ENCODE measurements at regions not wholly inside any gene's neighbourhood (a gene's known extent, or its start where the extent isn't known, plus 50 kb on each side); places are given as distances from the start of the nearest gene placed in this dataset.

GRCh38 chr13:60788156-60788829, 391.3 kb downstream of the TDRD3 start:
- Histone ChIP-seq H3K9me3 (ENCODE audit: control insufficient read depth, insufficient read depth, low read length) (no peaks in the 10 kb centered on the region), H3K27ac (ENCODE audit: low read length) (no peak overlapping the region), H3K4me3 (ENCODE audit: low read length) (no peak overlapping the region), H3K4me1 (ENCODE audit: control insufficient read depth, insufficient read depth, low read length) (no peaks in the 10 kb centered on the region), H3K36me3 (ENCODE audit: control insufficient read depth, insufficient read depth, low read length) (no peaks in the 10 kb centered on the region), H3K27me3 (ENCODE audit: control insufficient read depth, insufficient read depth, low read length) (no peaks in the 10 kb centered on the region)
- WGBS (ENCODE audit: insufficient coverage), result 83% methylated on average over 3 of the region's 3 CpGs
- Mint-ChIP-seq H3K4me1 (no peaks in the 10 kb centered on the region), H3K27ac (no peak overlapping the region), H3K9me3 (peaks cover 8 to 10% of the 10 kb centered on the region in 2 donors), H3K36me3 (no peaks in the 10 kb centered on the region), H3K27me3 (ENCODE audit: low read depth in 2 of 2) (no peaks in the 10 kb centered on the region), H3K4me3 (no peak overlapping the region)
- ATAC-seq (no peak), DNase-seq (no peak)
- no peak for TF ChIP-seq CTCF (IDR thresholded peaks at IDR 0.05)
- intact Hi-C loops (cut with micrococcal nuclease), result no loop called here

GRCh38 chr13:60787083-60787482, 390.1 kb downstream of the TDRD3 start:
- ATAC-seq, result no peak
- no peaks in the 10 kb centered on the region for H3K4me1 Mint-ChIP-seq
- no peak overlapping the region for H3K27ac Mint-ChIP-seq

GRCh38 chr13:60772726-60773125, 375.7 kb downstream of the TDRD3 start:
- intact Hi-C loops (cut with micrococcal nuclease), result no loop called here
- Histone ChIP-seq H3K9me3 (ENCODE audit: control insufficient read depth, insufficient read depth, low read length) (no peaks in the 10 kb centered on the region), H3K4me1 (ENCODE audit: control insufficient read depth, insufficient read depth, low read length) (no peaks in the 10 kb centered on the region), H3K36me3 (ENCODE audit: control insufficient read depth, insufficient read depth, low read length) (no peaks in the 10 kb centered on the region), H3K4me3 (ENCODE audit: low read length) (no peak overlapping the region), H3K27ac (ENCODE audit: low read length) (no peak overlapping the region), H3K27me3 (ENCODE audit: control insufficient read depth, insufficient read depth, low read length) (no peaks in the 10 kb centered on the region)
- TF ChIP-seq CTCF (IDR thresholded peaks at IDR 0.05), result no peak
- ATAC-seq (no peak), DNase-seq (no peak)
- Mint-ChIP-seq H3K36me3 (peaks cover 17% of the 10 kb centered on the region), H3K4me1 (no peaks in the 10 kb centered on the region), H3K4me3 (no peak overlapping the region), H3K27ac (no peak overlapping the region), H3K9me3 (peaks cover 6 to 17% of the 10 kb centered on the region in 2 donors), H3K27me3 (ENCODE audit: low read depth in 2 of 2) (no peaks in the 10 kb centered on the region)

More at GRCh38 chr13:60787083-60787482, 390.1 kb downstream of the TDRD3 start:
- no peaks in the 10 kb centered on the region for H3K27me3 ChIP-seq (ENCODE audit: control insufficient read depth, insufficient read depth, low read length)
- no peak overlapping the region for H3K27ac ChIP-seq (ENCODE audit: low read length)
- intact Hi-C loops (cut with micrococcal nuclease), result no loop called here
- Mint-ChIP-seq H3K9me3 (peaks cover 7 to 8% of the 10 kb centered on the region in 2 donors), H3K27me3 (ENCODE audit: low read depth in 2 of 2) (no peaks in the 10 kb centered on the region), H3K36me3 (no peaks in the 10 kb centered on the region), H3K4me3 (no peak overlapping the region)
- H3K9me3 ChIP-seq (ENCODE audit: control insufficient read depth, insufficient read depth, low read length), result no peaks in the 10 kb centered on the region
- no peak overlapping the region for H3K4me3 ChIP-seq (ENCODE audit: low read length)
- no peaks in the 10 kb centered on the region for H3K36me3 ChIP-seq (ENCODE audit: control insufficient read depth, insufficient read depth, low read length)
- TF ChIP-seq CTCF (IDR thresholded peaks at IDR 0.05), result no peak
- H3K4me1 ChIP-seq (ENCODE audit: control insufficient read depth, insufficient read depth, low read length), result no peaks in the 10 kb centered on the region
- no peak for DNase-seq

Data from natural killer cell (primary cell).